ENCODE measurements at regions not wholly inside any gene's neighbourhood (a gene's known extent, or its start where the extent isn't known, plus 50 kb on each side); places are given as distances from the start of the nearest gene placed in this dataset.

DNA sequence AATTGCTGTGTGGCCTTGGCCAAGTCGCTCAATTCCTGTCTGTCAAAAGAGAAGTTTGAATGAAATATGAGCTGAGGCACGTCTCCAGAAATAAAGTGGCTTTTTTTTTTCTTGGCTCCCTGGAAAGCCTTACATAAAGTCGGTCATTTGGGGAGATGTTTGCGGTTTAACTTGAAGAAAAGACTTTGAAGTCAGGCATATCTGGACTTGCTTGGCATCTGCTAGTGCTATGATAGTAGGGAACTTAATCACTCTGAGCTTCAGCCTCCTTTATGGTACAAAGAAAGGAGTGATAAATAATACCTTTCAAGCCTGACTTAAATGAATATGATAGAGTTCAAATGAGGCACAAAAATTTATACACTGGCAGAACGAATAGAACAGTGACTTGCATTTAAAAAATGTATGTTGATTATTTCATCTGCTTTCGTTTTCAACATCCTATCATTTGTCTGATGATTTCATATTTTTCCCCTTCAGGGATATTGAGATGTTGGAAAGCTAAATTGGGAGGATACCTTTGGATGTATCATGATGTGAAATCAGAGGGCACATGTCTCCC, 60.2 kb downstream of the FASLG start:
- Histone ChIP-seq H3K18ac (ENCODE audit: insufficient read length, low read depth, low read length) (no peak overlapping the region), H3K27me3 (ENCODE audit: insufficient read depth, low read length) (no peaks in the 10 kb centered on the region), H3T11ph (ENCODE audit: low read length) (no peak overlapping the region), H3K4me1 (ENCODE audit: insufficient read depth, low read length) (no peaks in the 10 kb centered on the region), H2AFZ (ENCODE audit: low read length) (no peak overlapping the region), H2BK5ac (ENCODE audit: insufficient read length, low read length) (no peak overlapping the region), H3K79me1 (ENCODE audit: insufficient read depth, low read depth, low read length, poor library complexity, severe bottlenecking) (no peaks in the 10 kb centered on the region), H3K27ac (ENCODE audit: insufficient read length, low read depth, low read length) (no peak overlapping the region), H3K9me3 (ENCODE audit: control insufficient read depth, low read depth, low read length) (no peaks in the 10 kb centered on the region), H3K23ac (ENCODE audit: insufficient read length, low read depth, low read length) (no peak overlapping the region), H4K8ac (replicated peaks; ENCODE audit: insufficient read length, low read depth, low read length) (no peak overlapping the region), H3K56ac (ENCODE audit: insufficient read length, low read depth, low read length) (no peak overlapping the region), H2BK15ac (ENCODE audit: low read depth, low read length) (no peak overlapping the region), H3K14ac (ENCODE audit: insufficient read depth, low read length) (no peak overlapping the region), H3K79me2 (ENCODE audit: insufficient read depth, low read length) (no peaks in the 10 kb centered on the region), H4K91ac (ENCODE audit: insufficient read length, low read depth, low read length) (no peak overlapping the region), H2AK5ac (ENCODE audit: insufficient read length, low read length) (no peak overlapping the region), H3K4me2 (ENCODE audit: insufficient read depth, insufficient read length, low read length) (no peak overlapping the region), H3K9ac (ENCODE audit: extremely low read depth, insufficient read length, low read length) (no peak overlapping the region), H2BK120ac (ENCODE audit: low read depth, low read length, poor library complexity, severe bottlenecking) (no peak overlapping the region), H3K23me2 (ENCODE audit: insufficient read length, low read depth, low read length, poor library complexity, severe bottlenecking) (no peaks in the 10 kb centered on the region), H4K20me1 (ENCODE audit: control insufficient read depth, insufficient read depth, insufficient read length) (no peaks in the 10 kb centered on the region), H3K4ac (ENCODE audit: low read depth, low read length) (no peak overlapping the region), H2BK20ac (ENCODE audit: low read depth, low read length, poor library complexity, severe bottlenecking) (no peak overlapping the region), H2BK12ac (ENCODE audit: insufficient read length, low read depth, low read length) (no peak overlapping the region), H4K5ac (ENCODE audit: insufficient read length, low read depth, low read length) (no peak overlapping the region)
- TF ChIP-seq CTCF (conservative IDR thresholded peaks at IDR 0.05) = no peak
- Mint-ChIP-seq H3K4me3 (no peak overlapping the region), H3K27me3 (ENCODE audit: low read depth) (no peaks in the 10 kb centered on the region), H3K4me1 (peaks cover 22 to 29% of the 10 kb centered on the region in 2 experiments), H3K27ac (no peak overlapping the region), H3K9me3 (no peaks in the 10 kb centered on the region), H3K36me3 (ENCODE audit: insufficient read depth in 1 of 3, low read depth in 3 of 3) (no peaks in the 10 kb centered on the region)
- DNase-seq = no peak
- WGBS (ENCODE audit: extremely low coverage, insufficient read length, low lambda C conversion rate) = no CpG with 5 or more reads among the region's 6 CpGs

Measured in H9 (cell line).